Keratinocyte (primary cell): ENCODE measurements at regions not wholly inside any gene's neighbourhood (a gene's known extent, or its start where the extent isn't known, plus 50 kb on each side); places are given as distances from the start of the nearest gene placed in this dataset.
"Not testable (repeated sequence)": the region's sequence is repeated elsewhere in the genome, so short reads cannot be mapped to it uniquely, and the experiment has no call there.

Experiments
- DNase-seq: peaks from one replicate; pipeline ENCODE4 v3.0.0-alpha.2; 2011; ENCODE audit warnings: low read depth, missing footprints, low spot score
- FAIRE-seq: peaks from 2 replicates; lab custom pipeline; 2011; peaks lifted over from hg19 to GRCh38; lab: Jason Lieb, UNC
- H2AFZ ChIP-seq: 2 replicates; pipeline ENCODE4 v1.6.0; 2012; ENCODE audit warnings: low read length, control low read depth, inconsistent platforms; ENCODE audit not compliant: control insufficient read depth
- H3K27ac ChIP-seq: 2 replicates; pipeline ENCODE4 v1.5.1; 2011; ENCODE audit warnings: low read length; ENCODE audit not compliant: control insufficient read depth, insufficient read depth
- H3K27me3 ChIP-seq: 3 replicates; pipeline ENCODE4 v1.6.0; 2011; ENCODE audit warnings: low read length; ENCODE audit not compliant: control insufficient read depth, insufficient read depth; ENCODE audit errors: extremely low read depth
- H3K36me3 ChIP-seq, 2 experiments: 2 replicates in 1 of 2; 3 replicates in 1 of 2; pipeline ENCODE4 v1.5.1; 2011; ENCODE audit warnings: low read length in 2 of 2, mild to moderate bottlenecking in 1 of 2; ENCODE audit not compliant: control insufficient read depth in 2 of 2, insufficient read depth in 2 of 2; ENCODE audit errors: extremely low read depth in 1 of 2
- H3K4me1 ChIP-seq: 3 replicates; pipeline ENCODE4 v1.5.1; 2011; ENCODE audit warnings: low read length; ENCODE audit not compliant: control insufficient read depth, insufficient read depth; ENCODE audit errors: extremely low read depth
- H3K4me2 ChIP-seq: 3 replicates; pipeline ENCODE4 v1.6.0; 2011; ENCODE audit warnings: low read depth, low read length; ENCODE audit not compliant: control insufficient read depth, insufficient read depth; ENCODE audit errors: extremely low read depth
- H3K4me3 ChIP-seq, 3 experiments: fragments of 200-600 bp in 1 of 3; sonication (generic) in 1 of 3; 2 replicates in 2 of 3; 3 replicates in 1 of 3; pipeline ENCODE4 v1.5.1; 2011 to 2016; ENCODE audit warnings: low read length in 3 of 3, mild to moderate bottlenecking in 3 of 3, control low read depth in 2 of 3, inconsistent platforms in 1 of 3, low read depth in 1 of 3, mixed read lengths in 1 of 3, mixed run types in 1 of 3, moderate library complexity in 1 of 3; ENCODE audit not compliant: control insufficient read depth in 2 of 3, insufficient read depth in 2 of 3; ENCODE audit errors: extremely low read depth in 1 of 3
- H3K79me2 ChIP-seq: 2 replicates; pipeline ENCODE4 v1.6.0; 2012; ENCODE audit warnings: low read length; ENCODE audit not compliant: control insufficient read depth, insufficient read depth
- H3K9ac ChIP-seq: 3 replicates; pipeline ENCODE4 v1.6.0; 2011; ENCODE audit warnings: low read length; ENCODE audit not compliant: control insufficient read depth, insufficient read depth; ENCODE audit errors: extremely low read depth
- H3K9me1 ChIP-seq: 3 replicates; pipeline ENCODE4 v1.6.0; 2011; ENCODE audit warnings: low read length; ENCODE audit not compliant: control insufficient read depth, insufficient read depth; ENCODE audit errors: extremely low read depth
- H3K9me3 ChIP-seq: 2 replicates; pipeline ENCODE4 v1.5.1; 2012; ENCODE audit warnings: low read depth, low read length; ENCODE audit not compliant: control insufficient read depth
- H4K20me1 ChIP-seq: 3 replicates; pipeline ENCODE4 v1.6.0; 2011; ENCODE audit warnings: low read length; ENCODE audit not compliant: control insufficient read depth, insufficient read depth; ENCODE audit errors: extremely low read depth
- EZH2 ChIP-seq: IDR thresholded peaks from one replicate; pipeline ENCODE4 v1.6.1; 2012; ENCODE audit warnings: inconsistent platforms, mild to moderate bottlenecking, low read length, moderate library complexity
- dilution Hi-C: fragments of 300-500 bp; cut with MboI; formaldehyde crosslinking; loops from one replicate; pipeline ENCODE4 v1.7.0; 2020; ENCODE audit warnings: low sequenced_read_pairs; ENCODE audit not compliant: extremely low pct_ligation_motif_present
- TF ChIP-seq, protein P1 (sequence below), 3 experiments: IDR thresholded peaks in 1 of 3; conservative IDR thresholded peaks in 1 of 3; optimal IDR thresholded peaks in 1 of 3; 2 replicates in 2 of 3; 3 replicates in 1 of 3; pipeline versions ENCODE3 to v1.5.1; 2011; ENCODE audit warnings: low read length in 3 of 3, mild to moderate bottlenecking in 3 of 3, moderate library complexity in 2 of 3, control low read depth in 1 of 3, inconsistent platforms in 1 of 3; ENCODE audit not compliant: insufficient read depth in 2 of 3; ENCODE audit errors: extremely low read depth in 1 of 3

DNA sequence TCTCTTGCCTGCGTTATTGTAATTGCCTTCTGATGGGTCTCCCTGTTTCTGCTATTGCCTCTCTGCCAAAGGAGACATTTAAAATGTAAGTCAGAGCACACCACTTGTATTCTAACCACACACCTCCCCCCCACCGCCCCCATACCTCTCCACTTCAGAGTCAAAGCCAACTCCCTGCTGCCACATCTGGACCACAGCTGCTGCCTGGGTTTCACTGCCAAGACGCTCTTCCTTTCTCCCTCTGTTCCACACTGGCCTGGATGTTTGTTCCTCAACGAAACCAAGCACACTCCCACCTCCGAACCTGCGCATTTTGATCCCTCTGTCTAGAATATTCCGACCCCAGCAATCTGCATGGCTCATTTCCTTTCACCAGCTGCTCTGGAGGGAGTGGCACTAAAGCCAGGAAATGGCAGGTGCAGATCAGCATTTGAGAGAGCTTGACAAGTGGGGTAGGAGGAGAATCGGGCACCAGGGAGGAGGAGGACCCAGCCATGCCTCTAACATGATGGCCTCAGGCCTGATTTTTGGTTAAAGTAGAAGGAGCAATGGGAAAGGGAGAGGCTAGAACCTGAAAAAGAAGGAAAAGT is 92.4 kb upstream of the HS3ST2 start:
- FAIRE-seq = no peak
- Histone ChIP-seq H3K9me1 (no peaks in the 10 kb centered on the region), H4K20me1 (no peaks in the 10 kb centered on the region)

GRCh38 chr16:22722551-22723541 is 91.1 kb upstream of the HS3ST2 start:
- H3K27ac ChIP-seq, H3K4me2 ChIP-seq, H3K9me3 ChIP-seq, H2AFZ ChIP-seq, FAIRE-seq, DNase-seq, H3K4me1 ChIP-seq, dilution Hi-C loops, H3K36me3 ChIP-seq, H3K4me3 ChIP-seq, H3K27me3 ChIP-seq, H3K9ac ChIP-seq, H3K79me2 ChIP-seq, H4K20me1 ChIP-seq, H3K9me1 ChIP-seq: not testable (repeated sequence)

More for the DNA sequence above, 92.4 kb upstream of the HS3ST2 start:
- Histone ChIP-seq H3K9ac (no peak overlapping the region), H3K27ac (no peak overlapping the region), H3K36me3 (no peaks in the 10 kb centered on the region), H3K9me3 (no peaks in the 10 kb centered on the region), H3K4me3 (no peak overlapping the region), H2AFZ (no peak overlapping the region), H3K4me1 (no peaks in the 10 kb centered on the region), H3K27me3 (peaks cover 4% of the 10 kb centered on the region), H3K4me2 (no peak overlapping the region), H3K79me2 (no peaks in the 10 kb centered on the region)
- TF ChIP-seq, protein P1, sequence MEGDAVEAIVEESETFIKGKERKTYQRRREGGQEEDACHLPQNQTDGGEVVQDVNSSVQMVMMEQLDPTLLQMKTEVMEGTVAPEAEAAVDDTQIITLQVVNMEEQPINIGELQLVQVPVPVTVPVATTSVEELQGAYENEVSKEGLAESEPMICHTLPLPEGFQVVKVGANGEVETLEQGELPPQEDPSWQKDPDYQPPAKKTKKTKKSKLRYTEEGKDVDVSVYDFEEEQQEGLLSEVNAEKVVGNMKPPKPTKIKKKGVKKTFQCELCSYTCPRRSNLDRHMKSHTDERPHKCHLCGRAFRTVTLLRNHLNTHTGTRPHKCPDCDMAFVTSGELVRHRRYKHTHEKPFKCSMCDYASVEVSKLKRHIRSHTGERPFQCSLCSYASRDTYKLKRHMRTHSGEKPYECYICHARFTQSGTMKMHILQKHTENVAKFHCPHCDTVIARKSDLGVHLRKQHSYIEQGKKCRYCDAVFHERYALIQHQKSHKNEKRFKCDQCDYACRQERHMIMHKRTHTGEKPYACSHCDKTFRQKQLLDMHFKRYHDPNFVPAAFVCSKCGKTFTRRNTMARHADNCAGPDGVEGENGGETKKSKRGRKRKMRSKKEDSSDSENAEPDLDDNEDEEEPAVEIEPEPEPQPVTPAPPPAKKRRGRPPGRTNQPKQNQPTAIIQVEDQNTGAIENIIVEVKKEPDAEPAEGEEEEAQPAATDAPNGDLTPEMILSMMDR (optimal IDR thresholded peaks at IDR 0.05 in 1 of 3, IDR thresholded peaks at IDR 0.05 in 1 of 3, conservative IDR thresholded peaks at IDR 0.05 in 1 of 3; ENCODE audit: extremely low read depth in 1 of 3, insufficient read depth in 2 of 3, low read length in 3 of 3) = no peak
- TF ChIP-seq EZH2 = no peak
- dilution Hi-C loops = no loop called here
- no peak for DNase-seq
